Suprapubic skin (tissue), 3 donors: ENCODE measurements at regions not wholly inside any gene's neighbourhood (a gene's known extent, or its start where the extent isn't known, plus 50 kb on each side); places are given as distances from the start of the nearest gene placed in this dataset.

Experiments used
- CTCF ChIP-seq, 2 donors: fragments of 200-600 bp in 1 of 2; fragments of 450-650 bp in 1 of 2; sonication (generic) in 1 of 2; IDR thresholded peaks; one replicate each; pipeline ENCODE4 v1.5.1; 2016 to 2019; ENCODE audit warnings: antibody characterized with exemption in 2 of 2, mild to moderate bottlenecking in 1 of 2, moderate library complexity in 1 of 2
- EP300 ChIP-seq: sonication (generic); formaldehyde crosslinking; IDR thresholded peaks from one replicate; pipeline ENCODE4 v1.6.1; 2017; ENCODE audit warnings: antibody characterized with exemption
- POLR2A ChIP-seq, 2 donors: fragments of 450-650 bp; IDR thresholded peaks; one replicate each; pipeline ENCODE4 v1.6.1; 2017; ENCODE audit warnings: antibody characterized with exemption in 2 of 2, mild to moderate bottlenecking in 2 of 2, moderate library complexity in 2 of 2

- TF ChIP-seq CTCF (IDR thresholded peaks at IDR 0.05), result no peak
- TF ChIP-seq EP300, result no peak
- TF ChIP-seq POLR2A (IDR thresholded peaks at IDR 0.05), result no peak
Observed at GRCh38 chr5:23606927-23607326, 99.5 kb downstream of the PRDM9 start.
